ENCODE measurements at regions not wholly inside any gene's neighbourhood (a gene's known extent, or its start where the extent isn't known, plus 50 kb on each side); places are given as distances from the start of the nearest gene placed in this dataset.

DNA sequence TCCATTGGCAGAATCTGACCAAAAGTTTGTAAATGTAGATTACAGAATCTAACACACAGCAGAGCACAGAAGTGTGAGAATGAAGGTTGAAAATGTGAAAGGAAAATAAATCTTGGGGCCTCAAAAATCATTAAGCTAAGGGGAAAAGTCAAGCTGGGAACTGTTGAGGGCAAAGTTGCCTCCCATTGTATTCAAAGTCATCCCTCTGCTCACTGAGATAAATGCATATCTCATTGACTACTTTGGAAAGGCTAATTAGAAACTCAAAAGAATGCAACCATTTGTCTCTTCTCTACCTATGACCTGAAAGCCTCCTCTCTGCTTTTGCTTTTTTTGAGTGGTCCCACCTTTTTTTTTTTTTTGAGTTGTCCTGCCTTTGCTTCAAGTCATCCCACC, 97.4 kb upstream of the ATF7IP start:
- no peak for DNase-seq (ENCODE audit: extremely low read depth, insufficient read length)
- TF ChIP-seq, protein P1, sequence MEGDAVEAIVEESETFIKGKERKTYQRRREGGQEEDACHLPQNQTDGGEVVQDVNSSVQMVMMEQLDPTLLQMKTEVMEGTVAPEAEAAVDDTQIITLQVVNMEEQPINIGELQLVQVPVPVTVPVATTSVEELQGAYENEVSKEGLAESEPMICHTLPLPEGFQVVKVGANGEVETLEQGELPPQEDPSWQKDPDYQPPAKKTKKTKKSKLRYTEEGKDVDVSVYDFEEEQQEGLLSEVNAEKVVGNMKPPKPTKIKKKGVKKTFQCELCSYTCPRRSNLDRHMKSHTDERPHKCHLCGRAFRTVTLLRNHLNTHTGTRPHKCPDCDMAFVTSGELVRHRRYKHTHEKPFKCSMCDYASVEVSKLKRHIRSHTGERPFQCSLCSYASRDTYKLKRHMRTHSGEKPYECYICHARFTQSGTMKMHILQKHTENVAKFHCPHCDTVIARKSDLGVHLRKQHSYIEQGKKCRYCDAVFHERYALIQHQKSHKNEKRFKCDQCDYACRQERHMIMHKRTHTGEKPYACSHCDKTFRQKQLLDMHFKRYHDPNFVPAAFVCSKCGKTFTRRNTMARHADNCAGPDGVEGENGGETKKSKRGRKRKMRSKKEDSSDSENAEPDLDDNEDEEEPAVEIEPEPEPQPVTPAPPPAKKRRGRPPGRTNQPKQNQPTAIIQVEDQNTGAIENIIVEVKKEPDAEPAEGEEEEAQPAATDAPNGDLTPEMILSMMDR (IDR thresholded peaks at IDR 0.05; ENCODE audit: insufficient read depth, low read length, poor library complexity, severe bottlenecking) = no peak
- Histone ChIP-seq H3K36me3 (ENCODE audit: control insufficient read depth, insufficient read depth, low read length) (no peaks in the 10 kb centered on the region), H3K4me3 (replicated peaks; ENCODE audit: low read depth, low read length) (no peak overlapping the region), H3K27me3 (replicated peaks; ENCODE audit: control insufficient read depth, insufficient read depth, low read length) (no peaks in the 10 kb centered on the region)

DNA sequence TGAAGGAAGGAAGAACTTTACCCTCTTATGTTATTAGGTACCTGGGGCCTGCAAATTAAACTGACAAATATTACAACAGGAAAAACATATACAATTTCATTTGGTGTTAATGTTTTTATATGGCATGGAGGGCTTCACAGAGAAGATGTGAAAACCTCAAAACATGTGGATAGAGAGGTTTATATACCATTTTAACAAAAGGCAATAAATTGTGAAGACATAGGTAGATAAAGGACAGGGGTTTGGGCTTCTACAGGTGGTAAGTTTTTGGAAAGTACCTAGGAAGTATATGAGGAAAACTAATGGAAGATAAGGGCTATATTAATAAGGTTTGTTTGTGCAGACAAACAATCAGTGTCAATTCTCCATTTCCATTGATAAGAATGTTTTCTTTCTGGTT, 95.1 kb upstream of the ATF7IP start:
- H3K36me3 ChIP-seq (ENCODE audit: control insufficient read depth, insufficient read depth, low read length) = no peaks in the 10 kb centered on the region
- DNase-seq (ENCODE audit: extremely low read depth, insufficient read length) = no peak
- no peaks in the 10 kb centered on the region for H3K27me3 ChIP-seq (replicated peaks; ENCODE audit: control insufficient read depth, insufficient read depth, low read length)
- TF ChIP-seq, protein P1 (IDR thresholded peaks at IDR 0.05; ENCODE audit: insufficient read depth, low read length, poor library complexity, severe bottlenecking) = no peak
- H3K4me3 ChIP-seq (replicated peaks; ENCODE audit: low read depth, low read length) = no peak overlapping the region

DNA sequence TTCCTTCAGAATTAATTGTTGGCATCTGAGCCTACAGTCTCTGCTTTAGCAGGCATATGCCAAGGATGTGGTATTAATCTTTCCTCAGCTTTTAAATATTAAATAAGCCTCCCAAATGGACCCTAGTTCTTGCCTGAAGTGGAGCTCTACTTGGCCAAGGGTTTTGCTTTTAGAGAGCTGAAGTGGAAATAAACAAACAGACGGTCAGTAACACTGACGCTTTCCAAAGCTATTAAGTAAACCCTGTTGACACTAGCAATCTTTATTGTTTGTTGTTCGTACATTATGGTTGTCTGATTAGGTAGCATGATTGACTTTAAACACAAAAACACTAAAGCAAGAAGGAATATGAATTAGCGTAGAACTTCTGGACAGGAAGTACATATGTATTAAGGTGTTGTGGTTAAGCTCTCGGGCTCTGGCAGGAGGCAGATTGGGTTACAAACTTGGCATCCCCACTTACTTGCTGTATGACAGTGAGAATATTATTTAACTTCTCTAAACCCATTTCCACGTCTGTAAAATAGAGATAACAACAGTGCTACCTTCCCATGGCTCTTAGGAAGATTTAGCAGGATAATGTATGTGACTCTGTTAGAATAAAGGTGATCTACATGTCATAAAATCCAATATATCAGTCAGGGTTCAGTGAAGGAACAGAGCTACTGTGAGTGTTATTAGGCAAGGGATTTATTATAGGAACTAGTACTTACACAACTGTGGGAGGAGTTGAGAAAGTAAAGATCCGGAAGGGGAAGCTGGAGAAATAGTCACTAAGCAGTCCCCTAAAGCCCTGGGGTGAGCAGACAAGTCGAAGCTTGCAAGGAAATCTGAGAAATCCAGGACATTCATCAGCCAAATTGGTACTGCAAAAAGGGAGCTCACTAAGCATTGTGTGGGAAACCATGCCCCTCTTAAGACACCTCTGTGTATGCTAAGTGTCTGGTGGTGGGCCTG, 92.2 kb upstream of the ATF7IP start:
- H3K36me3 ChIP-seq (ENCODE audit: control insufficient read depth, insufficient read depth, low read length) = no peaks in the 10 kb centered on the region
- TF ChIP-seq, protein P1 (IDR thresholded peaks at IDR 0.05; ENCODE audit: insufficient read depth, low read length, poor library complexity, severe bottlenecking) = no peak
- H3K27me3 ChIP-seq (replicated peaks; ENCODE audit: control insufficient read depth, insufficient read depth, low read length) = no peaks in the 10 kb centered on the region
- peak; percentile 48 for DNase-seq (ENCODE audit: extremely low read depth, insufficient read length)
- H3K4me3 ChIP-seq (replicated peaks; ENCODE audit: low read depth, low read length) = no peak overlapping the region

DNA sequence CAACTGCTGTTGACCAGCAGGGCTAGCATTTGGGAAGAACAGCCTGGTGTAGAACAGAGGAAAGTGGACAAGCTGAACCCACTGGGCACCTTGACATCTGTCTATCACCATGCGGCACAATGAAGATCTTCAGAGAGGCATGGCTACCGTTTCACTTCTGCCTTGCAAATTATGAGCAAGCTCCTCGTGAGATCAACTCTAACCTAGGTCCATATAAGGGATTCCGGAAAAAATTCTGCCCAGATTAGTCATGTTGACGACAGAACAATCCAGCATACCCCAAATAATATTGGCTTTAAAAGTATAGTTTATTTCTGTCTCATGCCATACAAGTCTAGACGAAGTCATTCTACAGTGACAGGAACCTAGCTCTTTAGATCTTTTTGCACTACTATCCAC, 91.6 kb upstream of the ATF7IP start:
- no peak for DNase-seq (ENCODE audit: extremely low read depth, insufficient read length)
- TF ChIP-seq, protein P1 (IDR thresholded peaks at IDR 0.05; ENCODE audit: insufficient read depth, low read length, poor library complexity, severe bottlenecking) = no peak
- Histone ChIP-seq H3K27me3 (replicated peaks; ENCODE audit: control insufficient read depth, insufficient read depth, low read length) (no peaks in the 10 kb centered on the region), H3K4me3 (replicated peaks; ENCODE audit: low read depth, low read length) (no peak overlapping the region), H3K36me3 (ENCODE audit: control insufficient read depth, insufficient read depth, low read length) (no peaks in the 10 kb centered on the region)

DNA sequence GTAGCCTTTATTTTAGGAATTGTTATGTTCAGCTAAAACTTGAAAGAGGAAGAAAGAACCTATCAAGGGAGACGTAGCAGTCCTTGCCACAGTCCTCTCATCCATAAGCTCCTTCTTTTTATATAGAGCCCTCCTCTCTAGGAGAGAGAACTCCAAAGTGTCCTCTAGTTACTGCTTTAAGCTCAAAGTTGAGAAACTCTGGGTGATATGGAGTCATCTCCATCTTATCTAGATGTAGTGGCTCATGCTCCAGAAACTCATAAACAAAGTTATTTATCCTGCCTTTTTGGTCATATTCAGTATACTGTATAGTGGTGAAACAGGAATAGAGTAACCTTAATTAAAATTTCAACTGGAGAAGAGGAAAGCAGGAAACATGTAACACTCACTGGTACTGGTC, 90.4 kb upstream of the ATF7IP start:
- TF ChIP-seq, protein P1 (IDR thresholded peaks at IDR 0.05; ENCODE audit: insufficient read depth, low read length, poor library complexity, severe bottlenecking) = no peak
- Histone ChIP-seq H3K36me3 (ENCODE audit: control insufficient read depth, insufficient read depth, low read length) (no peaks in the 10 kb centered on the region), H3K4me3 (replicated peaks; ENCODE audit: low read depth, low read length) (no peak overlapping the region), H3K27me3 (replicated peaks; ENCODE audit: control insufficient read depth, insufficient read depth, low read length) (no peaks in the 10 kb centered on the region)
- no peak for DNase-seq (ENCODE audit: extremely low read depth, insufficient read length)
